SIG-M5 treated with dmso at 0.1 percent for 504 hours (cell line): ENCODE measurements at regions not wholly inside any gene's neighbourhood (a gene's known extent, or its start where the extent isn't known, plus 50 kb on each side); places are given as distances from the start of the nearest gene placed in this dataset.

Experiments
- DNase-seq: peaks from one replicate; lab custom pipeline; 2025; ENCODE audit not compliant: unreplicated experiment; lab: John Stamatoyannopoulos, UW

DNA sequence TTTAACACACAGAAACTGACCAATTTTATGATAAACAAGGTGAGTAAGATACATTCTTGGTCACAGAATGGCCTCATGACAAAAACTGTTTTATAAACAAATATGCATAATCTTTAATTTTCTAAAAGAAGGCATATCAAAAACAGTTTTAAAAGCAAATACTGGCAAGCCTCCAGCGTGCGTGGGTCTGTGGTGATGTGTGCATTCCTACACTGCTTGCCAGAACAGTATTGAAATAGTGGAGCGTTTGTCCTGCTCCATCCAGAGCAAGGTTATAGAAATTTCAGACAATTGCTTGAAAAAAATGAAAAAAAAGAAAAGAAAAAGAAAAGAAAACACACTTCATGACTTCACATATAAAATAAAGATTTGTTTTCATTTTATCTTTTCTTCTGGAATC, 140.9 kb downstream of the MZT1 start:
- no peak for DNase-seq

DNA sequence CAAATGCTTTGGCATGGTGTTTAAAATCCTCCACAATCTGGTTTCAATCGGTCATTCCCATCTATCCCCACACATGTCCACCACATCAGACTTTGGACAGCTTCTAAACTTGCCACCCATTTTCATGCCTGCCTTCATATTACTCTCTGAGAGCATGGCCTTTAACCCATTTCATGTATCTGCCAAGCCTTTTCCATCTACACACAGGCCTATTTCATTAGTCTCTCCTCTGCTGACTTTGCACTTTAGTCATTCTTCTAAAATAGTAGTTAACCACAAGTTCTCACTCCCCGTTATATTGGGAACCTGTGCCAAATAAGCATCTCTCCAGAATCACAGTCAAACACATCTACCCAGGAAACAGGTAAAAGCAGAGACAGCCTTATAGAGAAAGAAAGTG, 142.2 kb downstream of the MZT1 start:
- DNase-seq = no peak

DNA sequence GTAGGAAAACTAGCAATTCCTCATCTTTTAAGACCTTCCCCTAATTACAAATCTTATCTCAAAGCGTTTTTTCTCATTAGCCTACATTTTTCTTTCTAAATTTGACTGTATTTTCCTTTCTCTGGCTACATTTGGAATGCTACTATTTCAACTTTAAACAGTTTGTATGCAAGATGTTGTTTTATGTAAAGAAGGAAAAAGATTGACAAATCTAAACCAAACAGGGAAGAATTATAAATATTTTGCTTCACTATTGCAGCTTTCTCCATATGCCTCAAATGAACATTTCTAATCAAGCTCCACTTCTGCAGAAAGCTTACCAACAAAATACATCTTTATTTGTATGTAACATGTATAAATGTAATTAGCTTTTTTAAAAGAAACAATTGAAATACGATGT, 156.2 kb downstream of the MZT1 start:
- DNase-seq = no peak

DNA sequence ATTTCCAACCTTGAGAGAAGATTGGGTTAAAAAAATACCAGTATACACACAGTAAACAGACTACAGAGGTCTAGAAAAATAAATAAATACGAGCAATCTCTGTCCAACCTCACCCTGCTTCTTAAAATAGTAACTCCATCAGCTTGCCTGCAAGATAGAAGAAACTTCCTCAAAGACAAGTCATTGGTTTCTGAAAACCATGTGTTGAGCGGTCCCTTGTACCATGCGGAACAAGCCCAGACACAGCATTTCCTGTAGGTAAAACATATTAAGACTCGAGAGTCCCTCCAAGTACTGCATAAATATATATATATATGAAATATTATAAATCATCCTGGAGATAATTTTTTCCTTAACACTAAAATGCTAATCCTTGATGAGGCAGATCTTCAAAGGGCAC, 157.4 kb downstream of the MZT1 start:
- DNase-seq = no peak

DNA sequence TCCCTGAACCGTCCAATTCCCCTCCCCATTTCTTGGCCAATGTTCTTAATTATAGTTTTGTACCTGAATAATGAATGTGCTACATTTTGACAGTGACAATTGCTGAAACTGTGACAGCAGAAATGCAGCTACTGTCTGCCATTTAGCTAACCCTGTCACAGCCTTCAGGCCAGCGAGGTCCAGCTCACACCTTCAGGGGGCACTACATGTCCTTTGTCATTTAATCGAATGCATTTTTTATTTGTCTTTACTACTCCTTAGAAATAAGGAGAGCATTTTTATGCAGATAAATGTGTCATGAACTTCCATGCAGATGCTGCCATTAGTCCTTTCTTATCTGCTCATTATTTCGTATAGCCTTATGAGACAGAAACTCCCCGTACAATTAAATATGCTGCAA, 159.9 kb downstream of the MZT1 start:
- DNase-seq = no peak

DNA sequence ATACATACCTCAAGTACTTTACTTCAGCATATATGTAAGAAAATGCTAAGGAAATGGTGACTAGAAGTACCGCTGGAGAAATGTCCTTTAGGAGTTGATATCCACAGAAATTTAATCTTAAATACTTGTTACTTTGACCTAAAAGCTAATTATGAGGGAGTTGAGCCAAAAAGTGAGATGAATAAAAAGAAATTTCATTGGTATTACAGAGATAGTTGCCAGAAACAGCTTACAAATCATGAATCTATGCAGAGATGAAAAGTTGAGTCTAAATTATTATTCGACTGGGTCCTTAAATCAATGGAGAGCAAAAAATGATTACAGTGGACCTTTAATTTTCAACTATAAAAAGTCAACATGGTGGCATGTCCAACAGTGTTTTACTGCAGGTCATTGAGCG, 160.9 kb downstream of the MZT1 start:
- no peak for DNase-seq

DNA sequence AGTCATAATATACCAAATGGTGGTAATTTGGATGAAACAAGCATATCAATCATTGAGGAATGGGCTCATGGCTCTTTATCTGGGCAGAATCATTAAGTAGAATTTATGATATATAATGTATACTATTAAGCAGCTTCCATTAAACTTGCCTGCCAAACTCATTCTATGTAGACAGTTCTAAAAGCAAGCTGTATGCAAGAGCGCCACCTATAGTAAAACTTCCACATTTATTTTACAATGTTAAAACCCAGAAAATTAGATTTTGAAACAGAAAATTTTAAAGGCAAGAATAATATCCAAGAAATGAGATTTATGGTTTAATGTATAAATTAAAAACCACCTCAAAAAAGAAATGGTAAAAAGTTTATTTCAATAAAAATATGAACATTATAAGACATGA, 161.5 kb downstream of the MZT1 start:
- peak; percentile 51 for DNase-seq

DNA sequence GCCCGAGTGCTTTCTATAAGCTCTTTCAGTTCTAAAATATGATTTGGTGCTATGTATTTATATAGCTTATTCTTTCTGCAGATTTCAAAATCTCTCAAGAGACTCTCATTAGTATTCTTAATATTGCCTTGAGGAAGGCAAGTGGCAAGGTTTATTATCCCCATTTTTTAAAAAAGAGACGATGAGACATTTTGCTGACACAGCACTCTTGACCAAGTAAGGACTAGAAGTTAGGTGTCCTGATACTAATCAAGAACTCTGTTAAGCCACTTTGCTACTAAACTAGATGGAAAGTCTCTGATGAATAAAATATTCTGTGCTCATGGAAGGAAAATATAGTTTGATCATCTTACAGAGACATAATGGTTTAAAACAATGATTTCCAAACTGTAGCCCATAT, 164.7 kb downstream of the MZT1 start:
- no peak for DNase-seq

DNA sequence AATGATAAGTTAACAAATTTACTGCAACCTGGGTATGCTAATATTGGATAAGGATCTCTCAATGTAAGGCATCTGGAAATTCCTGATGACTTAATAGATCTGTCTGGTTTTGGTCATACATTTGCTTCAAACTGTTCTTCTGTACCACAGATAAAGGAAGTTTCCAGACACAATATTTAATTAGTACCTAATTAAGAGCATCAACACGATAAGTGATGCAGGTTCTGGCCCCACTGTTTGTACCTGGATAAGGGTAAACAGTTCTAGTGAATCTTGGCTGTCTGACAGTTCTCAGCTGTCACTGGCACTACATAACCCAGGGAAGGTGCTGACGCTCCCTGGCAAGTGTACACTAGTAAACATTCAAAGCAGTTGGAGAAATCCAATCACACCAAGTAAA, 165.6 kb downstream of the MZT1 start:
- DNase-seq = no peak

DNA sequence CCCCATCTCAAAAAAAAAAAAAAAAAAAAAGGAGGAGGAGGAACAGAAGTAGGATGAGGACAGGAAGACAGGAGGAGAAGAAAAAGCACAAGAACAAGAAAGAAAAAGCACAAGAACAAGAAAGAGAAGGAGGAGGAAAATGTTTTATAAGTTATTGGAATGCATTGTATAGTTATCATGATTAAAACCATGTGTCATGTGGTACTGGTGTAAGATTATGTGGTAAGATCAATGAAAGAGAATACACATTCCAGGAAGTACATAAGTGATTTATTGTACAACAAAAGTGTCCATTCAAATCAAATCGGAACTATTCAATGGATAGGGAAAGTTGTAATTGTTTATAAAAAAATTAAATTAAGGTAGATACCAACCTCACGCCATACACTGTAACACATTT, 167.7 kb downstream of the MZT1 start:
- no peak for DNase-seq

DNA sequence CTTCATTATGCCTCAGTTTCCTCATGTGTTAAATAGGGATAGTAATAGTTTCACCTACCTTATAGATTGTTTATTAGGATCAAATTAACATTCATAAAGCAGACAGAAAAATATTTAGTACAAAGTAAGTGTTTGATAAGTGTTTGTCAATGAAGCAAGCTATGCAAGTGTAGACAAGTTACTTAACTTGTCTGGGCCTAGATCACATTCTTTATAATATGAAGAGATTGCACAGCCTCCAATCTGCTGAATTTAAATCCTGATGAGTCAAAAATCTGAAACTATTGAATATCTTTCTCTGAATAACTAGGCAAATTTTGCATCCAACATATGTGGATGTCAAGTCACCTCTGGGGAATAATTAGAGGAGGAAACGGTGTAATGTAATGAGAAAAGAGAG, 170.5 kb downstream of the MZT1 start:
- DNase-seq = no peak

DNA sequence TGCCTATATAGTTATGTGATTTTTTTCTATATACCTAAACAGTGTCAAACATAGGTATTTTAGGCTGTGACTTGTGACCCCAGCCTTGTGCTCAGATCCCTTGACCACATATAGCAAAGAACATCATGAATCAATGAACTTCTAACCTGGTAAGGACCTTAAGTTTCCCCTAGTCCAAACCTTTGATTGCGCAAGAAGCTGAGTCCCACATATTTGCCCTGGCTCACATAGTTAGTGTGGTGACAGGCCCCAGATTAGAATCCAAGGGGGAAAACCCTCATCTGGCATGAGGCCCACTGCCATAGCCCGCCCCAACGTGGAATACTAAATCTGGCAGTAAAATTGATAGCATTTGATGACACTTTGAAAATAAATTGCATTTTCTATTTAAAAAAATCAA, 171.8 kb downstream of the MZT1 start:
- DNase-seq = no peak

DNA sequence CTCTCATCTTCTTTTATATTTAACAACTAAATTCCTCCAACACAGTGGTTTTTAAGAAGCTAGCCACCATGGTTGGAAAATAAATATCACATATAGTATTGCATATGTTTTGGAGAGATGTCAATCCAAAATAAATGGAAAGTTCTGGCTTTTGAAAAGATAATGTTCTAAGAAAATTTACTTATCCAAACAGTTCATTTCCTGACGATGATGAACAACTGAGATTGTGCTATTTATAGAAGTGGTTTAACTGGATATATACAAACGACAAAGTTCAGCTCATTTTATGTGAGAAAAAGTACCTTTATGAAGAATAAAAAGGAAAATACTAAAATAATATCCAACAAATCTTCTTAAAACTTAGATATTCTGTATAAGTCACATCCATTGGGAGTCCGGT, 174.7 kb downstream of the MZT1 start:
- DNase-seq = no peak

DNA sequence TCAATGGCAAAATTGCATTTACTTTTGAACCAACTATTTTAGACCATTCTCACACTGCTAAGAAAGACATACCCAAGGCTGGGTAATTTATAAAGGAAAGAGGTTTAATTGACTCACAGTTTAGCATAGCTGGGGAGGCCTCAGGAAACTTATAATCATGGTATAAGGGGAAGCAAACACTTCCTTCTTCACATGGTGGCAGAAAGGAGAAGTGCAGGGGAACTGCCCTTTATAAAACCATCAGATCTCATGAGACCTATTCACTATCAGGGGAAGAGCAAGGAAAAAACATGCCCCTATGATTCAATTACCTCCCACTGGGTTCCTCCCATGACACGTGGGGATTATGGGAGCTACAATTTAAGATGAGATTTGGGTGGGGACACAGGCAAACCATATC, 181.5 kb downstream of the MZT1 start:
- DNase-seq = peak; percentile 0

DNA sequence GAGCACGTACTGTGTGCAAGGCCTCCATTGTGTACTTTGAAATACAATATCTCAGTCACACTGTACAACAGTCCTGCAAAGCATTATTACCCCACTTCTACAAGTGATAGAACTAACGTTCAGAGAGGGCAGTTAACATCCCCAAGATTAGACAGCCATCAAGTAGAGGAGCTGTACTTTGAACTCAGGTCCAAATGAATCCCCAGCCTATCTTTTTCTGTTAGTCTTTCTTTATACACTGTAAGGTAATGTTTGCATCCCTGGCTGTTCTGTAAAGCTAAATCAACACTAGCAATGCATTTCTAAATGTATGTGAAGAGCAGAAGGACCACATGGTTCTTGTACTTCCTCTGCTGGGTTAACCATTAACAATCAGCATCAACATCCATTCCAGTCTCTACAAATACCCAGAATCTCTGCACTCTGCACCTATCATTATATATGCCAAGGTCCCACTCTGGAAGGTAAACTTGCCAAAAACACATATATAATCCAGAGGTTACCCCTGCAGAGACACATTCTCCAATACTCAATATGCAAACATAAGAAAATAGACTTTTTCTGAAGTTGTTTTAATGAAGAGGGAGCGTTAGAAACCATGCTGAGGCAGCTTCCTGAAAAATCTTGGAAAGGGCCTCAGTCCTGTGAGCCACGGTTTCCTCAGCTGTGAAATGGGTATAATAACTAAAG, 182.3 kb downstream of the MZT1 start:
- DNase-seq = no peak

DNA sequence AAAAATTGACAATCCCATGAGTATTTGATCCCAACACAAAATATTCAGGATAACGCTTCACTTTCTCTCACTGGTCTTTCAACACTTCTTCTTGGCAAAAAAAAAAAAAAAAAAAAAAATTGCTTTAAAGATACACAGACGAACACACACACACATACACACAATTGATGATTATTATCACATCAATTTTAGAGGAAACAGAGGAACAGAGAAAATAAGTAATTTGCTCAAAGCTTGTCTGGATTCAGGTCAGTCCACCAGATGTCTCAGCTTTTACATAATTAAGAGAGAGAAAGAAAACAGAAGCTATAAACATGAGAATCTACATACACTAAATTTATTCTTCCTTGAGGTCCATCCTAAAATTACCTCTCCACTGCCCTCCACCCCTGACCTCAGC, 183.4 kb downstream of the MZT1 start:
- DNase-seq = no peak

DNA sequence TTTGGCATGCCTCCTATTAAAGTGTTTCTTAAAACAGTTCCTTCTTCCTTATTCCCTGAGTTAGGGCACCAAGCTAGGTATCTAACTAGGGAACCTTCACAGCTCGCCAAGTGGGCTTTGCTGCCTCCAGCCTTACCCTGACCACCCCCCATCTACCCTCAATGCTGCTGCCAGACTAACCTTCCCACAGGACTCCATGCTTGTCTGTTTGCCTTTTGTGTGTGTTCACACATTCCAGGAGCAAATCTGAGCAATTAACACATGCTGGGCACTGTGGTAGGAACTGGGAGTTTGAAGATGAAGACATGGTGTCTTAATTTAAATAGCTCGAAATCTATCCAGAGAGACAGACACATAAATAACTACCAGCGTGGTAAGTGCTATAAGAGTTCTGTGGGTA, 185.2 kb downstream of the MZT1 start:
- DNase-seq = no peak

DNA sequence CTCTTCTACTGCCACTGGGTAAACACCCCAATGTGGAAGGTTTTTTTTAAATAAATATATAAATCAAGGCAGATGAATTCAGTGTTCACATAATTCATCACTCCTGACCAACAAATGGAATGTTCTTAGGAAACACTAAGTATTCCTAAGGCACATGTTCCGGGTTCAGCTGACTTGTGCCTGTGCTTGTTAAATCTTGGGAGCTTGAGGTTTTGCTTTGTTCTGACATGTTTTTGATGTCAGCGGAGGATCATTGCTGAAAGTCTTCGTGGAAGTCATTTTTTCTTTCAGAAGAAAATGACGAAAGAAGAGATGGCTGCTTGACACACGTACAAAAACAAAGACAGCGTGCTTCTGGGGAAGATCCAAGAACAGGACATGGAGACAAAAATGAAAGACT, 185.8 kb downstream of the MZT1 start:
- DNase-seq = no peak

DNA sequence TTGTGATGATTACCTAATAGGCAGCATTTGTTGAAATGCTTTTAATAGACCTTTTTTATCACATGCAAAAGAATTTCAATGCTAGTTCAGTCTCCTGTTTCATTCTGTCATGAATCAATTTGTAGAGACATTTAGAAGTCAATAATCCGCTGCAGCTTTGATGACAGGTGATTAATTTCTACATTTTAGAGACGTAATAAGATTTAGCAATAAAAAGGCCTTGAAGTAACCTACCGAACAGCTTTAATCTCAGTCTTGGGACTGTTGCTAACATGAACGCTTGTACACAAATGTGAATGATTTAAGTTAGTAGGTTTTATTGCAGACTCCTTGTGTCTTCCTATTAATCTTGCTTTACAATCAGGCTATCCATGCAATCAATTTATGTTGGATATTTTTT, 186.5 kb downstream of the MZT1 start:
- no peak for DNase-seq

DNA sequence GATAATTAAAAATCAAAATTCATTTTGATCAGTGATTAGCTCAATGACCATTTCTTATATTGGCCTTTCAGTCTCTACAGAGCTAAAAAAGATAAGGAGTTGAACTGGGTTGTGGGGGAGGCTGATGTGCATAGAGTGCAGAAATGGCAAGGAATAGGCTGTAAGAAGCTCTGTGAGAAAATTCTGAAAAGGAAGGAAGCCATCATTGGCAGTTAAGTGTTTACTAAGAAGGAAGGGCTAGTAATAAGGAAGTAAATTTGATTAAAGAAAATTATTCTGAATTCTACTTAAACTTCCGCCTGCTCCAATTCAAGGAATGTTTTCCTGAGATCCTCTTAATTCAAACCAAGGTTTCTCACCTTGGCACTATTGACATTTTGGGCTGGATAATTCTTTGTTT, 187.5 kb downstream of the MZT1 start:
- DNase-seq = no peak

DNA sequence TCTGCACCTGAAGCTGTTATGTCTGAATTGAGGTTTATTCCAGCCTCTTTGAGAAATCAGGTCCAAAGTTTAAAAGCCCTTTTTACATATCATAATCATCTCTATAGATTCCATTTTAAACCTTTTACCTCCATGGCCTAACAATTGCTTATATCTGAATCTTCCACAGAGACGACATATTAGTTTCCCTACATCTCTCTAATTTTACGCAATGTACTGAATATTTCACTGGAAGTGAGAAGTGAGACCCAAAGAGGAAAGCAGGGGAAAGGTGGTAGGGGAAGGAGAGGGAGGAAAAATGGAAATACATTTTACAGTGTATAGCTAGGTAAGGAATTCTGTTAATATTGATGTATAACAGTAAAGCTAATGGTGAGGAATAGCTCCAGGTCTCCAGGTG, 189.6 kb downstream of the MZT1 start:
- no peak for DNase-seq

DNA sequence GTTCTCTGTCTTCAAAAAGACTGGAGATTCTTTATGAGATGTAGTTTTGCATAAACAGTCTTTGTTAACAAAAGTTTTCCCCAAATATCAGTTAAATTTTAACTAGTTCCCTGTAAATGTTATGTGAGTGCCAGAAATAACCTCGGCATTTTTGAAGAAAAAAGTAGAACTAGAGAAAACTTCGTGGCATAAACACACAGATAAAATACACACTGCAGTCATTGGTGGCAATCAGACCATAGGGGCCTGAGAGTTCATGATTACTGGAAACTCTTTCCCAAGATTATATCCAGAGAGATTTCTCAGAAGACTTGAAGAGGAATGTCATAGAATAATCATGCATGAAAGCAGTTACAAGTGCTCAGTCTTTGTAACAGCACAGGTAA, 190.0 kb downstream of the MZT1 start:
- DNase-seq = no peak

DNA sequence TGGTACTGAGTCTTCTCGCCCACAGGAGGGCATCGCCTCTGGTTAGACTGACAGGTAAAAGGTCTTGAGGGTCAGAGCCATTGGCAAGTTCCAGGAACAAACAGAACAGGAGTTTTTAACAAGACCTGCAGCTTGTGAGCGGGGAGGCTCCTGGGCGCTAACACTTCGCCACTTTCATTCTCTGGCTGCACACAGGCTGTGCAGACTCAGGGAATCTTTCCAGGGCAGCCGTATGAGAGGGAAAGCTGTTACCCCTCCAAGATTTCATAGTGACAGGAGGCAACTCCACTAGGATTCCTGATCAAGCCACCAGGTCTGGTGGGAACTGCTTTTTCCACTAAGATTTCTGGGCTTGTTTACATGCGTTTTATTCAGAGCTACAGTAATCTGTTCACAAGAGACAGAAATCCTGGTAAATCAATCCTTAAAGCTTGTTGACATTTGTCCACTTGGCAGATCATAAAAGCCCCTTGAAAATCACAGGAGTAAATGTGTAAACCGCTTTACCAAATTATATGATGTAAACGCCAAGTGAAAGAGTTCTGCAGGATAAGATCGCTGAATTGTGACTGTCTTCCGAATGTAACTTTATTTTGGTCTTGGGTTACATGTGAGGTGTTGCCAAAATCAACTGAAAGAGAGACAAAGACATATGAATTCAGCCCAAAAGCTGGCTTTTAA, 190.6 kb downstream of the MZT1 start:
- DNase-seq = no peak
